SK-N-SH (cell line): ENCODE measurements at regions not wholly inside any gene's neighbourhood (a gene's known extent, or its start where the extent isn't known, plus 50 kb on each side); places are given as distances from the start of the nearest gene placed in this dataset.

Source experiments
- CTCF ChIP-seq: fragments of 200-600 bp; sonication (generic); IDR thresholded peaks from 2 replicates; pipeline ENCODE4 v1.6.1; 2017; ENCODE audit warnings: antibody characterized with exemption, mild to moderate bottlenecking, moderate library complexity
- EP300 ChIP-seq, 2 experiments: IDR thresholded peaks; 2 replicates each; pipeline versions ENCODE4 v1.4.0 to v1.6.1; 2012; ENCODE audit warnings: borderline replicate concordance in 1 of 2, low read depth in 1 of 2, low read length in 1 of 2
- MXI1 ChIP-seq: IDR thresholded peaks from 2 replicates; pipeline ENCODE4 v1.6.1; 2012; ENCODE audit warnings: mild to moderate bottlenecking, low read depth, low read length, improper control_type of control experiment
- POLR2AphosphoS5 ChIP-seq: IDR thresholded peaks from 2 replicates; pipeline ENCODE4 v1.6.1; 2012; ENCODE audit warnings: low read depth, low read length
- TAF1 ChIP-seq: IDR thresholded peaks from 2 replicates; pipeline ENCODE4 v1.6.1; 2012; ENCODE audit warnings: low read depth, mild to moderate bottlenecking, low read length, moderate library complexity, borderline replicate concordance
- TCF12 ChIP-seq: IDR thresholded peaks from 2 replicates; pipeline ENCODE4 v1.4.0; 2012

- TF ChIP-seq POLR2AphosphoS5 (no peak), TCF12 (no peak), EP300 (IDR thresholded peaks at IDR 0.05; ENCODE audit: borderline replicate concordance in 1 of 2, low read depth in 1 of 2, low read length in 1 of 2) (no peak), MXI1 (no peak), TAF1 (no peak), CTCF (no peak)
These were observed 246.5 kb downstream of the DMRTA1 start for GRCh38 chr9:22693156-22693555.
